Sigmoid colon (tissue), 6 donors: ENCODE measurements at regions not wholly inside any gene's neighbourhood (a gene's known extent, or its start where the extent isn't known, plus 50 kb on each side); places are given as distances from the start of the nearest gene placed in this dataset.

Experiments used
- DNase-seq: peaks from one replicate; pipeline ENCODE4 v3.0.0-alpha.2; 2019
- H3K27ac ChIP-seq, 4 donors: fragments of 200-600 bp; sonication (generic); one replicate each; pipeline ENCODE4 v1.5.1; 2016 to 2019; ENCODE audit warnings: mild to moderate bottlenecking in 1 of 4
- H3K27me3 ChIP-seq, 3 donors: fragments of 200-600 bp; sonication (generic); one replicate each; pipeline ENCODE4 v1.5.1; 2019; ENCODE audit warnings: mild to moderate bottlenecking in 1 of 3
- H3K36me3 ChIP-seq, 4 donors: fragments of 200-600 bp; sonication (generic); one replicate each; pipeline ENCODE4 v1.5.1; 2016 to 2019
- H3K4me1 ChIP-seq, 4 donors: fragments of 200-600 bp; sonication (generic); one replicate each; pipeline ENCODE4 v1.5.1; 2017 to 2019
- H3K4me3 ChIP-seq, 4 donors: fragments of 200-600 bp; sonication (generic); one replicate each; pipeline ENCODE4 v1.5.1; 2017 to 2019; ENCODE audit warnings: mild to moderate bottlenecking in 2 of 4, moderate library complexity in 1 of 4
- H3K9me3 ChIP-seq, 4 donors: fragments of 200-600 bp in 3 of 4; sonication (generic) in 3 of 4; one replicate each; pipeline versions ENCODE4 v1.5.1 to v1.6.1; 2013 to 2019
- EP300 ChIP-seq, 4 donors: sonication (generic); formaldehyde crosslinking; IDR thresholded peaks; one replicate each; pipeline ENCODE4 v1.6.1; 2017; ENCODE audit warnings: antibody characterized with exemption in 4 of 4
- POLR2A ChIP-seq, 2 donors: fragments of 450-650 bp; IDR thresholded peaks; one replicate each; pipeline ENCODE4 v1.6.1; 2016; ENCODE audit warnings: antibody characterized with exemption in 2 of 2, mild to moderate bottlenecking in 2 of 2, moderate library complexity in 2 of 2
- POLR2AphosphoS5 ChIP-seq, 4 donors: sonication (generic); formaldehyde crosslinking; IDR thresholded peaks; one replicate each; pipeline ENCODE4 v1.6.1; 2017; ENCODE audit warnings: antibody characterized with exemption in 4 of 4
- WGBS, 2 donors: extraction: QIAGEN DNeasy Blood & Tissue Kit; methylation state at CpG; one replicate each; pipeline ENCODE4 v1.1.7; 2013; 5-methylcytosine and 5-hydroxymethylcytosine counted together
- intact Hi-C: fragments of 100-400 bp; cut with DNase I; formaldehyde crosslinking; loops from one replicate; pipeline ENCODE4 v1.15.1; 2023
- TF ChIP-seq, protein P1 (sequence below), 4 experiments: fragments of 450-650 bp in 3 of 4; fragments of 200-600 bp in 1 of 4; IDR thresholded peaks; one replicate each; pipeline ENCODE4 v1.5.1; 2016 to 2019; ENCODE audit warnings: antibody characterized with exemption in 4 of 4, mild to moderate bottlenecking in 3 of 4, moderate library complexity in 2 of 4
- donor health status: healthy with polysubstance abuse.
- donor health status: healthy.

DNA sequence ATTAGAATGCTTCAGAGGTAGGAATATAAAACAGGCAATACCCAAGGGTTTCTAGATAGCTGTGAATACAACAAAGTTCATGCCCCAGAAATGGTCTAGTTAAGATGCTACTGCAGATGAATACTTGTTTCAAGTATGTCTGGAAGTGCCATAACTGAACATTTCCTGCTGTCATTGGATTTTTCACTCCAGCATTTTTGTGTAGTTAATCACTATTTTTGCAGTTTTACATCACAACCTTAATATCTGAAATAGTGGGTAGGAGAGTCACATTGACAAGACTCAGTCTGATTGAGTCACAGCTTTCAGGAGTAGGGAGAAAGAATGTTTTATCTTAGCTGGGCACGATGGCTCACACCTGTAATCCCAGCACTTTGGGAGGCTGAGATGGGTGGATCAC is 126.4 kb upstream of the C1orf21 start:
- H3K4me3 ChIP-seq: no peak overlapping the region
- TF ChIP-seq EP300 (IDR thresholded peaks at IDR 0.05) (no peak), POLR2A (IDR thresholded peaks at IDR 0.05) (no peak), POLR2AphosphoS5 (IDR thresholded peaks at IDR 0.05) (no peak)
- TF ChIP-seq, protein P1, sequence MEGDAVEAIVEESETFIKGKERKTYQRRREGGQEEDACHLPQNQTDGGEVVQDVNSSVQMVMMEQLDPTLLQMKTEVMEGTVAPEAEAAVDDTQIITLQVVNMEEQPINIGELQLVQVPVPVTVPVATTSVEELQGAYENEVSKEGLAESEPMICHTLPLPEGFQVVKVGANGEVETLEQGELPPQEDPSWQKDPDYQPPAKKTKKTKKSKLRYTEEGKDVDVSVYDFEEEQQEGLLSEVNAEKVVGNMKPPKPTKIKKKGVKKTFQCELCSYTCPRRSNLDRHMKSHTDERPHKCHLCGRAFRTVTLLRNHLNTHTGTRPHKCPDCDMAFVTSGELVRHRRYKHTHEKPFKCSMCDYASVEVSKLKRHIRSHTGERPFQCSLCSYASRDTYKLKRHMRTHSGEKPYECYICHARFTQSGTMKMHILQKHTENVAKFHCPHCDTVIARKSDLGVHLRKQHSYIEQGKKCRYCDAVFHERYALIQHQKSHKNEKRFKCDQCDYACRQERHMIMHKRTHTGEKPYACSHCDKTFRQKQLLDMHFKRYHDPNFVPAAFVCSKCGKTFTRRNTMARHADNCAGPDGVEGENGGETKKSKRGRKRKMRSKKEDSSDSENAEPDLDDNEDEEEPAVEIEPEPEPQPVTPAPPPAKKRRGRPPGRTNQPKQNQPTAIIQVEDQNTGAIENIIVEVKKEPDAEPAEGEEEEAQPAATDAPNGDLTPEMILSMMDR (IDR thresholded peaks at IDR 0.05): no peak

DNA sequence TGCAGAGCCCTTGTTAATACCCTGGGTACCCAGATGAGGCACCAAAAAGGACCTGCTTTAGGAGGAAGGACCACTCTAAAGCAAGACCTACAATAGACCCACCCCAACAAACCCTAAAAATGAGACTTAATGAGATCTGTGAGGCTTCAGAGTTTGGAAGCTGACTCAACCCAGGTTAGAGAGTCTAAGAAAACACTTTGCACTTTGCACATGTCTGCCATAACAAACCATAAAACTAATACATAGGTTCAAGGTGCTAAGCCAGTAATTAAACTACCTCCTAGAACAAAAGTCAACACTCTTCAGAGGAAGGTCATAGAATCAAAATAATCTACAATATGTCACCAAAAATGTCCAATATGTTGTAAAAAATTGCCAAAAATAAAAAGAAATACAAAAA is 124.7 kb upstream of the C1orf21 start:
- no peak overlapping the region for H3K27ac ChIP-seq
- no peaks in the 10 kb centered on the region for H3K27me3 ChIP-seq
- no peaks in the 10 kb centered on the region for H3K9me3 ChIP-seq
- H3K36me3 ChIP-seq: no peaks in the 10 kb centered on the region
- intact Hi-C loops: no loop called here
- H3K4me3 ChIP-seq: no peak overlapping the region
- DNase-seq: no peak
- H3K4me1 ChIP-seq: no peaks in the 10 kb centered on the region
- TF ChIP-seq POLR2AphosphoS5 (IDR thresholded peaks at IDR 0.05) (no peak), POLR2A (IDR thresholded peaks at IDR 0.05) (no peak), EP300 (IDR thresholded peaks at IDR 0.05) (no peak)
- TF ChIP-seq, protein P1 (IDR thresholded peaks at IDR 0.05): no peak

More for the DNA sequence above, 126.4 kb upstream of the C1orf21 start:
- intact Hi-C loops: no loop called here
- no peaks in the 10 kb centered on the region for H3K36me3 ChIP-seq
- H3K27ac ChIP-seq: no peak overlapping the region
- WGBS, 2 donors: 88 to 89% methylated on average over 1 of the region's 1 CpG
- no peaks in the 10 kb centered on the region for H3K27me3 ChIP-seq
- H3K4me1 ChIP-seq: no peaks in the 10 kb centered on the region
- no peak for DNase-seq
- H3K9me3 ChIP-seq: no peaks in the 10 kb centered on the region

DNA sequence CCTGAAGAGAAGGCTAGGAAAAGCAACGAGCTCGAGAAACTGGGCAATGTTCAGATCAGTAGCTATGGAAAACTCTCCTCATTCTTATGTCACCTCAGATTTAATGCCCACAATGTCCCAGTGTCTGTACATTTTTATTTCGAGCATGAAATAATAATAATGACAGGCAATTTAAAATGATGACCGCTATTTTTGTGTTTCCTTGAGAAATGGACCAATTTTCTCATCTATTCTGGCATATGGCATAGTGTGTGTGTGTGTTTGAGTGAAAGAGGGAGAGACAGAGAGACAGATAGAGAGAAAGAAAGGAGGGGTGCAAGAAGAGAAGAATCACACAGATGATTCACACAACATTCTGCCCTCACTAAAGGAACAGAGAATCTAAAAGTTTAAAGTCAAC is 119.1 kb upstream of the C1orf21 start:
- TF ChIP-seq POLR2AphosphoS5 (IDR thresholded peaks at IDR 0.05): no peak
- TF ChIP-seq, protein P1 (IDR thresholded peaks at IDR 0.05): no peak
- TF ChIP-seq EP300 (IDR thresholded peaks at IDR 0.05): no peak
- TF ChIP-seq POLR2A (IDR thresholded peaks at IDR 0.05): no peak
- no peaks in the 10 kb centered on the region for H3K9me3 ChIP-seq
- WGBS, 2 donors: 87 to 88% methylated on average over 4 of the region's 4 CpGs
- no peaks in the 10 kb centered on the region for H3K36me3 ChIP-seq
- no peaks in the 10 kb centered on the region for H3K27me3 ChIP-seq
- no peak for DNase-seq
- intact Hi-C loops: no loop called here
- no peak overlapping the region for H3K4me3 ChIP-seq
- no peak overlapping the region for H3K27ac ChIP-seq
- no peaks in the 10 kb centered on the region for H3K4me1 ChIP-seq

DNA sequence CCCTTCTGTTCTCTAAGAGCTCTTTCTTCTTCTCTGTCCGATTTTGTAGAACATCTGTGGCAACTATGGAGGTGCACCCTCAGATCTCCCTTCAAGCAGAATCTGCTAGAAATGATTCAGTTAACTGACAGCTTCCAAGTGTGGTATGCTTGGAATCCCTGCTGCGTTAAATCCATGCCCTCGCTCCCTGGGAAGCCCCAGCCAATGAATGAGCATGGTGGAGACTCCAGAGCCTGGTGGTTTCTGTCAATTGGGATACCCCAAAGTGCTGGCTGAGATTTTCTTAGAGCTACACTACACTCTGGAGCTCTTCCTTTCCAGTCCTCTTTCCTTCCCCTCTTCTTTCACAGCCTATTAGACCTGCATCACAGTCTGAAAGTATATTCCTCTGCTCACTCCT is 116.3 kb upstream of the C1orf21 start:
- WGBS, 2 donors: 77 to 82% methylated on average over 3 of the region's 3 CpGs
- no peaks in the 10 kb centered on the region for H3K27me3 ChIP-seq
- H3K4me1 ChIP-seq: no peaks in the 10 kb centered on the region
- H3K36me3 ChIP-seq: no peaks in the 10 kb centered on the region
- no peak overlapping the region for H3K27ac ChIP-seq
- DNase-seq: no peak
- TF ChIP-seq, protein P1 (IDR thresholded peaks at IDR 0.05): no peak
- no peak for TF ChIP-seq POLR2AphosphoS5 (IDR thresholded peaks at IDR 0.05)
- TF ChIP-seq EP300 (IDR thresholded peaks at IDR 0.05): no peak
- TF ChIP-seq POLR2A (IDR thresholded peaks at IDR 0.05): no peak
- no peak overlapping the region for H3K4me3 ChIP-seq
- no peaks in the 10 kb centered on the region for H3K9me3 ChIP-seq
- intact Hi-C loops: no loop called here

DNA sequence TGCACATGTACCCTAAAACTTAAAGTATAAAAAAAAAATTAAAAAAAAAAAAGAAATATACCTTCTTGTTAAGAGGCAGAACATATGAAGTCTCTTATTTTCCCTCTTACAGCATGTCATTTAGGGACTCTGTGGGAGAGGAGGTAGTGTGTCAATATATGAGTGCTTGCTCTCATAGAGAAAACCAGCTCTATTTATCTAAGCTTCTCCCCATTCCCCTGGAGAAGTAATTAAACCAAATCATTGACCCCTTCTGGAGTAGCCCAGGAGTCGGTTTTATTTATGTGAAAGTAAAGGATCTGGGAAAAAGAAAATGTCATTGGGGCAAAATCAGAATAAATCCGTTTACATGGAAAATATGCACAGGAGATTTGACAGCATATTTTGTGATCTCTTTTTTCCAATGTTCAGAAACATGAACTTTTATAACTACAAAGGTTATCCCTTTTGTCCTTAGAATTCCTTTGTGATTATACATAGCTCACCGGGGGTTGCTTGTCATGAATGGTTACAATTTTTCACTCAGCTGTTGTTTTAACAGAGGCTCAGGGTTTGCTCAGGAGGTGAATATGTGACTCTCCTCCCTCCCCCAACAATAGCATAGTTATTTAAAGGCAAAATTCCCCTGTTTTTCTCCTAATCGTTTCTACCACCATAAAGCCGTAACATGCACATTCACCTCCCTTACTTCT is 114.5 kb upstream of the C1orf21 start:
- H3K27ac ChIP-seq: no peak overlapping the region
- H3K9me3 ChIP-seq: no peaks in the 10 kb centered on the region
- TF ChIP-seq POLR2A (IDR thresholded peaks at IDR 0.05) (no peak), EP300 (IDR thresholded peaks at IDR 0.05) (no peak), POLR2AphosphoS5 (IDR thresholded peaks at IDR 0.05) (no peak)
- TF ChIP-seq, protein P1 (IDR thresholded peaks at IDR 0.05): no peak
- H3K36me3 ChIP-seq: no peaks in the 10 kb centered on the region
- intact Hi-C loops: no loop called here
- no peak overlapping the region for H3K4me3 ChIP-seq
- 73 to 74% methylated on average over 5 of the region's 5 CpGs for WGBS, 2 donors
- no peaks in the 10 kb centered on the region for H3K4me1 ChIP-seq
- DNase-seq: no peak
- H3K27me3 ChIP-seq: no peaks in the 10 kb centered on the region
